Stimulated activated effector memory CD8-positive, alpha-beta T cell treated with anti-CD3 and anti-CD28 coated beads, Interleukin-12 subunit alpha, Interleukin-12 subunit beta, amount 100 ng/mL, for 72 hours (primary cell): ENCODE measurements at regions not wholly inside any gene's neighbourhood (a gene's known extent, or its start where the extent isn't known, plus 50 kb on each side); places are given as distances from the start of the nearest gene placed in this dataset.

Experiments
- ATAC-seq: fragments of 150-1000 bp; cut with Tn5 transposase; 2 replicates; pipeline ENCODE4 v1.10.0; 2021
- DNase-seq, 2 donors: peaks; one replicate each; pipeline ENCODE4 v3.0.0; 2021 to 2022; ENCODE audit warnings: low spot score in 2 of 2
- H3K27ac Mint-ChIP-seq: one replicate; pipeline ENCODE4 v1.8.0; 2022; ENCODE audit warnings: mild to moderate bottlenecking, mixed read lengths
- H3K36me3 Mint-ChIP-seq: one replicate; pipeline ENCODE4 v1.8.0; 2022; ENCODE audit warnings: mild to moderate bottlenecking, mixed read lengths
- H3K4me1 Mint-ChIP-seq: one replicate; pipeline ENCODE4 v1.8.0; 2022; ENCODE audit warnings: mixed read lengths
- H3K4me3 Mint-ChIP-seq: one replicate; pipeline ENCODE4 v1.8.0; 2022; ENCODE audit warnings: mild to moderate bottlenecking, mixed read lengths
- H3K9me3 Mint-ChIP-seq: one replicate; pipeline ENCODE4 v1.8.0; 2022; ENCODE audit warnings: mixed read lengths

GRCh38 chr6:167655174-167655821 is 171.4 kb upstream of the AFDN start:
- H3K9me3 Mint-ChIP-seq: no peaks in the 10 kb centered on the region
- no peaks in the 10 kb centered on the region for H3K4me1 Mint-ChIP-seq
- H3K4me3 Mint-ChIP-seq: no peak overlapping the region
- ATAC-seq (no peak), DNase-seq (no peak)
- H3K36me3 Mint-ChIP-seq: no peaks in the 10 kb centered on the region
- H3K27ac Mint-ChIP-seq: no peak overlapping the region

- ATAC-seq: no peak
- Mint-ChIP-seq H3K4me3 (no peak overlapping the region), H3K4me1 (no peaks in the 10 kb centered on the region), H3K27ac (no peak overlapping the region), H3K36me3 (no peaks in the 10 kb centered on the region), H3K9me3 (no peaks in the 10 kb centered on the region)
- no peak for DNase-seq
Observed at GRCh38 chr6:167658106-167658505, 168.6 kb upstream of the AFDN start.

GRCh38 chr6:167659046-167659445 is 167.7 kb upstream of the AFDN start:
- H3K27ac Mint-ChIP-seq: no peak overlapping the region
- H3K36me3 Mint-ChIP-seq: no peaks in the 10 kb centered on the region
- no peaks in the 10 kb centered on the region for H3K4me1 Mint-ChIP-seq
- no peak overlapping the region for H3K4me3 Mint-ChIP-seq
- ATAC-seq (no peak), DNase-seq (no peak)
- H3K9me3 Mint-ChIP-seq: no peaks in the 10 kb centered on the region

GRCh38 chr6:167660424-167660823 is 166.3 kb upstream of the AFDN start:
- H3K4me3 Mint-ChIP-seq: no peak overlapping the region
- DNase-seq (no peak), ATAC-seq (no peak)
- no peaks in the 10 kb centered on the region for H3K9me3 Mint-ChIP-seq
- H3K36me3 Mint-ChIP-seq: no peaks in the 10 kb centered on the region
- H3K4me1 Mint-ChIP-seq: no peaks in the 10 kb centered on the region
- no peak overlapping the region for H3K27ac Mint-ChIP-seq

GRCh38 chr6:167660944-167661551 is 165.7 kb upstream of the AFDN start:
- DNase-seq (no peak), ATAC-seq (no peak)
- no peaks in the 10 kb centered on the region for H3K36me3 Mint-ChIP-seq
- H3K4me3 Mint-ChIP-seq: no peak overlapping the region
- no peaks in the 10 kb centered on the region for H3K9me3 Mint-ChIP-seq
- no peak overlapping the region for H3K27ac Mint-ChIP-seq
- H3K4me1 Mint-ChIP-seq: no peaks in the 10 kb centered on the region

- no peak overlapping the region for H3K4me3 Mint-ChIP-seq
- no peaks in the 10 kb centered on the region for H3K36me3 Mint-ChIP-seq
- ATAC-seq: no peak
- no peak overlapping the region for H3K27ac Mint-ChIP-seq
- no peak for DNase-seq
- no peaks in the 10 kb centered on the region for H3K4me1 Mint-ChIP-seq
- no peaks in the 10 kb centered on the region for H3K9me3 Mint-ChIP-seq
Observed at GRCh38 chr6:167661552-167662044, 165.1 kb upstream of the AFDN start.

GRCh38 chr6:167662075-167662880 is 164.4 kb upstream of the AFDN start:
- Mint-ChIP-seq H3K27ac (no peak overlapping the region), H3K9me3 (no peaks in the 10 kb centered on the region), H3K4me3 (no peak overlapping the region), H3K36me3 (no peaks in the 10 kb centered on the region), H3K4me1 (no peaks in the 10 kb centered on the region)
- DNase-seq: no peak
- no peak for ATAC-seq

GRCh38 chr6:167662881-167663205 is 163.9 kb upstream of the AFDN start:
- no peak for ATAC-seq
- DNase-seq: no peak
- no peaks in the 10 kb centered on the region for H3K9me3 Mint-ChIP-seq
- H3K27ac Mint-ChIP-seq: no peak overlapping the region
- H3K4me3 Mint-ChIP-seq: no peak overlapping the region
- no peaks in the 10 kb centered on the region for H3K4me1 Mint-ChIP-seq
- H3K36me3 Mint-ChIP-seq: no peaks in the 10 kb centered on the region

GRCh38 chr6:167663316-167663715 is 163.4 kb upstream of the AFDN start:
- H3K27ac Mint-ChIP-seq: no peak overlapping the region
- no peaks in the 10 kb centered on the region for H3K9me3 Mint-ChIP-seq
- no peak for DNase-seq
- ATAC-seq: no peak
- H3K36me3 Mint-ChIP-seq: no peaks in the 10 kb centered on the region
- H3K4me3 Mint-ChIP-seq: no peak overlapping the region
- H3K4me1 Mint-ChIP-seq: no peaks in the 10 kb centered on the region

GRCh38 chr6:167663784-167664443 is 162.8 kb upstream of the AFDN start:
- H3K9me3 Mint-ChIP-seq: no peaks in the 10 kb centered on the region
- H3K36me3 Mint-ChIP-seq: no peaks in the 10 kb centered on the region
- H3K4me1 Mint-ChIP-seq: no peaks in the 10 kb centered on the region
- ATAC-seq (no peak), DNase-seq (no peak)
- H3K27ac Mint-ChIP-seq: no peak overlapping the region
- H3K4me3 Mint-ChIP-seq: no peak overlapping the region

GRCh38 chr6:167664678-167665660 is 161.7 kb upstream of the AFDN start:
- ATAC-seq (no peak), DNase-seq (no peak)
- no peaks in the 10 kb centered on the region for H3K36me3 Mint-ChIP-seq
- H3K4me3 Mint-ChIP-seq: no peak overlapping the region
- H3K4me1 Mint-ChIP-seq: no peaks in the 10 kb centered on the region
- H3K9me3 Mint-ChIP-seq: no peaks in the 10 kb centered on the region
- no peak overlapping the region for H3K27ac Mint-ChIP-seq

GRCh38 chr6:167665698-167666330 is 160.9 kb upstream of the AFDN start:
- ATAC-seq: no peak
- no peak for DNase-seq
- Mint-ChIP-seq H3K9me3 (no peaks in the 10 kb centered on the region), H3K4me1 (no peaks in the 10 kb centered on the region), H3K27ac (no peak overlapping the region), H3K4me3 (no peak overlapping the region), H3K36me3 (no peaks in the 10 kb centered on the region)

GRCh38 chr6:167666571-167667203 is 160.0 kb upstream of the AFDN start:
- no peaks in the 10 kb centered on the region for H3K4me1 Mint-ChIP-seq
- no peak for ATAC-seq
- no peak overlapping the region for H3K27ac Mint-ChIP-seq
- H3K9me3 Mint-ChIP-seq: peaks cover 2% of the 10 kb centered on the region
- no peaks in the 10 kb centered on the region for H3K36me3 Mint-ChIP-seq
- no peak overlapping the region for H3K4me3 Mint-ChIP-seq
- no peak for DNase-seq
